ENCODE measurements at regions not wholly inside any gene's neighbourhood (a gene's known extent, or its start where the extent isn't known, plus 50 kb on each side); places are given as distances from the start of the nearest gene placed in this dataset.

- TF ChIP-seq, protein P1, sequence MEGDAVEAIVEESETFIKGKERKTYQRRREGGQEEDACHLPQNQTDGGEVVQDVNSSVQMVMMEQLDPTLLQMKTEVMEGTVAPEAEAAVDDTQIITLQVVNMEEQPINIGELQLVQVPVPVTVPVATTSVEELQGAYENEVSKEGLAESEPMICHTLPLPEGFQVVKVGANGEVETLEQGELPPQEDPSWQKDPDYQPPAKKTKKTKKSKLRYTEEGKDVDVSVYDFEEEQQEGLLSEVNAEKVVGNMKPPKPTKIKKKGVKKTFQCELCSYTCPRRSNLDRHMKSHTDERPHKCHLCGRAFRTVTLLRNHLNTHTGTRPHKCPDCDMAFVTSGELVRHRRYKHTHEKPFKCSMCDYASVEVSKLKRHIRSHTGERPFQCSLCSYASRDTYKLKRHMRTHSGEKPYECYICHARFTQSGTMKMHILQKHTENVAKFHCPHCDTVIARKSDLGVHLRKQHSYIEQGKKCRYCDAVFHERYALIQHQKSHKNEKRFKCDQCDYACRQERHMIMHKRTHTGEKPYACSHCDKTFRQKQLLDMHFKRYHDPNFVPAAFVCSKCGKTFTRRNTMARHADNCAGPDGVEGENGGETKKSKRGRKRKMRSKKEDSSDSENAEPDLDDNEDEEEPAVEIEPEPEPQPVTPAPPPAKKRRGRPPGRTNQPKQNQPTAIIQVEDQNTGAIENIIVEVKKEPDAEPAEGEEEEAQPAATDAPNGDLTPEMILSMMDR (IDR thresholded peaks at IDR 0.05): no peak
- no peak for TF ChIP-seq POLR2AphosphoS5 (IDR thresholded peaks at IDR 0.05)
Measured at GRCh38 chr9:91119679-91120078, 242.0 kb downstream of the AUH start.

Data from breast epithelium (tissue), 3 donors.